Esophagus muscularis mucosa (tissue), 4 donors: ENCODE measurements at regions not wholly inside any gene's neighbourhood (a gene's known extent, or its start where the extent isn't known, plus 50 kb on each side); places are given as distances from the start of the nearest gene placed in this dataset.
A peak's percentile ranks its signal among the peaks of the same experiment; 100 is the strongest.

Experiments used
- DNase-seq: peaks from one replicate; pipeline ENCODE4 v3.0.0-alpha.2; 2017; ENCODE audit errors: extremely low spot score
- H3K27ac ChIP-seq, 4 donors: fragments of 200-600 bp; sonication (generic); replicated peaks in 1 of 4; 1 replicate in 3 of 4; 2 replicates in 1 of 4; pipeline ENCODE4 v1.5.1; 2016 to 2019; ENCODE audit warnings: mild to moderate bottlenecking in 1 of 4
- H3K27me3 ChIP-seq, 4 donors: fragments of 200-600 bp; sonication (generic); one replicate each; pipeline versions ENCODE4 v1.5.1 to v1.6.0; 2016 to 2019
- H3K36me3 ChIP-seq, 4 donors: fragments of 200-600 bp; sonication (generic); one replicate each; pipeline ENCODE4 v1.5.1; 2016 to 2019
- H3K4me1 ChIP-seq, 4 donors: fragments of 200-600 bp; sonication (generic); one replicate each; pipeline ENCODE4 v1.5.1; 2016 to 2019
- H3K4me3 ChIP-seq, 4 donors: fragments of 200-600 bp; sonication (generic); 1 replicate in 2 of 4; 2 replicates in 2 of 4; pipeline ENCODE4 v1.5.1; 2016 to 2019; ENCODE audit warnings: mild to moderate bottlenecking in 4 of 4, moderate library complexity in 1 of 4
- H3K9me3 ChIP-seq, 4 donors: fragments of 200-600 bp; sonication (generic); 1 replicate in 3 of 4; 2 replicates in 1 of 4; pipeline ENCODE4 v1.5.1; 2016 to 2019
- EP300 ChIP-seq: sonication (generic); formaldehyde crosslinking; IDR thresholded peaks from one replicate; pipeline ENCODE4 v1.6.1; 2017; ENCODE audit warnings: antibody characterized with exemption
- POLR2A ChIP-seq: fragments of 450-650 bp; IDR thresholded peaks from one replicate; pipeline ENCODE4 v1.6.1; 2017; ENCODE audit warnings: antibody characterized with exemption, moderate library complexity, mild to moderate bottlenecking, low read depth
- POLR2AphosphoS5 ChIP-seq, 2 donors: sonication (generic); formaldehyde crosslinking; IDR thresholded peaks; one replicate each; pipeline ENCODE4 v1.6.1; 2017; ENCODE audit warnings: antibody characterized with exemption in 2 of 2
- WGBS: methylation state at CpG from one replicate; pipeline ENCODE4 v1.1.5; 2018; 5-methylcytosine and 5-hydroxymethylcytosine counted together
- intact Hi-C: fragments of 100-400 bp; cut with DNase I; formaldehyde crosslinking; loops from one replicate; pipeline ENCODE4 v1.15.1; 2023
- TF ChIP-seq, protein P1 (sequence below), 3 experiments: fragments of 200-600 bp in 2 of 3; fragments of 450-650 bp in 1 of 3; sonication (generic) in 2 of 3; IDR thresholded peaks; one replicate each; pipeline ENCODE4 v1.5.1; 2017 to 2019; ENCODE audit warnings: antibody characterized with exemption in 3 of 3, mild to moderate bottlenecking in 2 of 3, moderate library complexity in 1 of 3

DNA sequence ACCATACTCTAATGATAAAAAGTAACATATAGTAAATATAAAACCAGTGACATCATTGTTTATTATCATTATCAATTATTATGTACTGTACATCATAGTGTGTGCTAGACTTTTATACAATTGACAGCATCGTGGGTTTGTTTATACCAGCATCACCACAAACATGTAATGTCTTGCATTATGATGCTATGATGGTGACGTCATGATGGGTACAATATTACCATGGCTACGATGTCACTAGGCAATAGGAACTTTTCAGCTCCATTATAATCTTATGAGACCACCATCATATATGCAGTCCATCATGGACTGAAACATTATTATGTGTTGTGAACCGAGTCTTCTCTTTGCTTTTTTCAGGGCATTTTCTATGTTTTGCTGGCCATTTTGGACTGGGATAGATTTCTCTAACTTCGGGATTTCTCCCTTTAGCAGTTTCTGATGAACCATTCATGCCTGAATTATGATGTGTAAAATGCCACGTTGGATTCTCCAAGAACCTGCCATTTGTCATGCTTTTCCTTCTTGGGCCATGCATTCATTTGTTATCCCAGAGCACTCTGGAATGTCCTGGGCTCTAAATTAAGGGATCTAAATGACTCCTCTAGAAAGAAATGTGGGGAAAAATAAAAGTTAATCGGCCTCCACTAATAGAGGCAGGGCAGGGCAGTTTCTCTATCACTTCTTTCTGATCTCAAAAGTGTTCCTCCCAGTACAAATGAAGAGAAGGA is 325.6 kb upstream of the TNP1 start:
- WGBS = 71% methylated on average over 7 of the region's 7 CpGs
- Histone ChIP-seq H3K27ac (peak overlapping the region; percentile 61 to 76 (median 65)), H3K36me3 (no peaks in the 10 kb centered on the region), H3K4me1 (peaks cover 6 to 44% (median 34%) of the 10 kb centered on the region in 4 donors), H3K27me3 (peaks cover 0 to 3% (median 0%) of the 10 kb centered on the region in 4 donors), H3K9me3 (no peaks in the 10 kb centered on the region), H3K4me3 (no peak overlapping the region)
- TF ChIP-seq POLR2AphosphoS5 (IDR thresholded peaks at IDR 0.05) (peak in 1 of 2 donors; percentile 33), POLR2A (no peak), EP300 (no peak)
- TF ChIP-seq, protein P1, sequence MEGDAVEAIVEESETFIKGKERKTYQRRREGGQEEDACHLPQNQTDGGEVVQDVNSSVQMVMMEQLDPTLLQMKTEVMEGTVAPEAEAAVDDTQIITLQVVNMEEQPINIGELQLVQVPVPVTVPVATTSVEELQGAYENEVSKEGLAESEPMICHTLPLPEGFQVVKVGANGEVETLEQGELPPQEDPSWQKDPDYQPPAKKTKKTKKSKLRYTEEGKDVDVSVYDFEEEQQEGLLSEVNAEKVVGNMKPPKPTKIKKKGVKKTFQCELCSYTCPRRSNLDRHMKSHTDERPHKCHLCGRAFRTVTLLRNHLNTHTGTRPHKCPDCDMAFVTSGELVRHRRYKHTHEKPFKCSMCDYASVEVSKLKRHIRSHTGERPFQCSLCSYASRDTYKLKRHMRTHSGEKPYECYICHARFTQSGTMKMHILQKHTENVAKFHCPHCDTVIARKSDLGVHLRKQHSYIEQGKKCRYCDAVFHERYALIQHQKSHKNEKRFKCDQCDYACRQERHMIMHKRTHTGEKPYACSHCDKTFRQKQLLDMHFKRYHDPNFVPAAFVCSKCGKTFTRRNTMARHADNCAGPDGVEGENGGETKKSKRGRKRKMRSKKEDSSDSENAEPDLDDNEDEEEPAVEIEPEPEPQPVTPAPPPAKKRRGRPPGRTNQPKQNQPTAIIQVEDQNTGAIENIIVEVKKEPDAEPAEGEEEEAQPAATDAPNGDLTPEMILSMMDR (IDR thresholded peaks at IDR 0.05) = no peak
- no peak for DNase-seq
- intact Hi-C loops = loop anchor here (10.0 kb wide), 1 partner anchor 179 kb away; no protein-coding TSS in a partner anchor

DNA sequence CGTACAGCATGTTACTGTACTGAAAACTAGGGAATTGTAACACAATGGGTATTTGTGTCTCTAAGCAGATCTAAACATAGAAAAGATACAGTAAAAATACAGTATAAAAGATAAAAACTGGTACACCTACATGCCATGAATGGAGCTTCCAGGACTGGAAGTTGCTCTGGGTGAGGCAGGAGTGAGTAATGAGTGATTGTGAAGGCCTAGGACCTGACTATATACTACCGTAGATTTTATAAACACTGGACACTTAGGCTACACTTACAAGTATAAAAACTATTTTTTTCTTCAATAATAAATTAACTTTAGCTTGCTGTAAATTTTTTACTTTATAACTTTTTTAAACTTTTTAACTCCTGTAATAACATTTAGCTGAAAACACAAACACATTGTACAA is 324.4 kb upstream of the TNP1 start:
- H3K4me3 ChIP-seq = no peak overlapping the region
- TF ChIP-seq POLR2A = no peak
- no peak for TF ChIP-seq POLR2AphosphoS5 (IDR thresholded peaks at IDR 0.05)
- TF ChIP-seq, protein P1 (IDR thresholded peaks at IDR 0.05) = no peak
- no peak for TF ChIP-seq EP300
- peaks cover 6 to 44% (median 34%) of the 10 kb centered on the region in 4 donors for H3K4me1 ChIP-seq
- H3K9me3 ChIP-seq = no peaks in the 10 kb centered on the region
- WGBS = 76% methylated on average over 2 of the region's 2 CpGs
- H3K27me3 ChIP-seq = peaks cover 0 to 3% (median 0%) of the 10 kb centered on the region in 4 donors
- no peaks in the 10 kb centered on the region for H3K36me3 ChIP-seq
- H3K27ac ChIP-seq = no peak overlapping the region
- intact Hi-C loops = loop anchor here (10.0 kb wide), 1 partner anchor 181 kb away; no protein-coding TSS in a partner anchor
- no peak for DNase-seq

GRCh38 chr2:217183471-217183870 is 323.6 kb upstream of the TNP1 start:
- peaks cover 0 to 3% (median 0%) of the 10 kb centered on the region in 4 donors for H3K27me3 ChIP-seq
- no peak for DNase-seq
- no peak overlapping the region for H3K27ac ChIP-seq
- 67% methylated on average over 1 of the region's 1 CpG for WGBS
- intact Hi-C loops = loop anchor here (10.0 kb wide), 1 partner anchor 181 kb away; no protein-coding TSS in a partner anchor
- TF ChIP-seq, protein P1 (IDR thresholded peaks at IDR 0.05) = no peak
- no peak for TF ChIP-seq EP300
- no peak for TF ChIP-seq POLR2AphosphoS5 (IDR thresholded peaks at IDR 0.05)
- no peak for TF ChIP-seq POLR2A
- H3K9me3 ChIP-seq = no peaks in the 10 kb centered on the region
- peaks cover 6 to 43% (median 34%) of the 10 kb centered on the region in 4 donors for H3K4me1 ChIP-seq
- no peaks in the 10 kb centered on the region for H3K36me3 ChIP-seq
- no peak overlapping the region for H3K4me3 ChIP-seq

DNA sequence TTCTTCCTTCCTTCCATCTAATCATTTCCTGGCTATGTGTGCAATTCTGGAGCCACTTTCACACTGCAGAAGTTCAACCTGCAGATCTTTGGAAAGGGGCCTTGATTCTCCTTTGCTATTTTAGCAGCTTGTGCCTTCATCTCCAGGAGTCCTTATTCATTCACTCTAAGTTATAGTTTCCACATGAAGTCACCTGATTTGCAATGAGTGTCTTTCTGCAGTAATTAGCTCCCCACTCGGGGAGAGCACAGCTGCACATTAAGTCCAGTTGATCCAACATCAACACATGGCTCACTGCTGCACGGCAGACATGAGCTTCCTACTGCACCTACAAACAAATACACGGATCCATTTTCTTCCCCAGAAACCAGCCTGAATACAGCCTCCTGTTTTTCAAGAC is 323.1 kb upstream of the TNP1 start:
- H3K4me3 ChIP-seq = no peak overlapping the region
- TF ChIP-seq, protein P1 (IDR thresholded peaks at IDR 0.05) = no peak
- no peak for TF ChIP-seq POLR2AphosphoS5 (IDR thresholded peaks at IDR 0.05)
- TF ChIP-seq EP300 = no peak
- TF ChIP-seq POLR2A = no peak

More for the DNA sequence above, 323.1 kb upstream of the TNP1 start:
- no peaks in the 10 kb centered on the region for H3K36me3 ChIP-seq
- H3K27ac ChIP-seq = no peak overlapping the region
- no peak for DNase-seq
- H3K9me3 ChIP-seq = no peaks in the 10 kb centered on the region
- H3K27me3 ChIP-seq = peaks cover 0 to 3% (median 0%) of the 10 kb centered on the region in 4 donors
- WGBS = 74% methylated on average over 3 of the region's 3 CpGs
- peaks cover 6 to 40% (median 33%) of the 10 kb centered on the region in 4 donors for H3K4me1 ChIP-seq
- intact Hi-C loops = loop anchor here (10.0 kb wide), 1 partner anchor 182 kb away; no protein-coding TSS in a partner anchor
